SIG-M5 treated with dmso at 0.1 percent for 504 hours (cell line): ENCODE measurements at regions not wholly inside any gene's neighbourhood (a gene's known extent, or its start where the extent isn't known, plus 50 kb on each side); places are given as distances from the start of the nearest gene placed in this dataset.
"Not testable (repeated sequence)": the region's sequence is repeated elsewhere in the genome, so short reads cannot be mapped to it uniquely, and the experiment has no call there.

Source experiments
- DNase-seq: peaks from one replicate; lab custom pipeline; 2025; ENCODE audit not compliant: unreplicated experiment; lab: John Stamatoyannopoulos, UW

GRCh38 chrX:106220177-106220576 lies 52.1 kb downstream of the PWWP3B start:
- no peak for DNase-seq

GRCh38 chrX:106243376-106243775 lies 75.3 kb downstream of the PWWP3B start:
- no peak for DNase-seq

GRCh38 chrX:106246511-106246910 lies 78.4 kb downstream of the PWWP3B start:
- DNase-seq = no peak

GRCh38 chrX:106247162-106247561 lies 79.1 kb downstream of the PWWP3B start:
- DNase-seq = no peak

GRCh38 chrX:106249706-106250379 lies 81.7 kb downstream of the PWWP3B start:
- DNase-seq = no peak

- DNase-seq = no peak
Measured at GRCh38 chrX:106263817-106264216, 95.7 kb downstream of the PWWP3B start.

- not testable (repeated sequence) for DNase-seq
Measured at GRCh38 chrX:106273947-106274587, 106.0 kb downstream of the PWWP3B start.

GRCh38 chrX:106275172-106275571 lies 107.1 kb downstream of the PWWP3B start:
- DNase-seq = not testable (repeated sequence)

GRCh38 chrX:106278951-106279350 lies 110.8 kb downstream of the PWWP3B start:
- DNase-seq = no peak

- DNase-seq = no peak
Measured at GRCh38 chrX:106281383-106281782, 113.3 kb downstream of the PWWP3B start.

GRCh38 chrX:106283841-106284240 lies 115.7 kb downstream of the PWWP3B start:
- DNase-seq = no peak

GRCh38 chrX:106284431-106285025 lies 116.4 kb downstream of the PWWP3B start:
- no peak for DNase-seq

GRCh38 chrX:106286053-106286650 lies 118.0 kb downstream of the PWWP3B start:
- no peak for DNase-seq

GRCh38 chrX:106290778-106291177 lies 122.7 kb downstream of the PWWP3B start:
- not testable (repeated sequence) for DNase-seq

- not testable (repeated sequence) for DNase-seq
Measured at GRCh38 chrX:106291779-106292390, 123.8 kb downstream of the PWWP3B start.

- DNase-seq = no peak
Measured at GRCh38 chrX:106300239-106300638, 132.1 kb downstream of the PWWP3B start.

GRCh38 chrX:106300656-106301055 lies 132.6 kb downstream of the PWWP3B start:
- peak; percentile 1 for DNase-seq

- peak; percentile 68 for DNase-seq
Measured at GRCh38 chrX:106302304-106302703, 134.2 kb downstream of the PWWP3B start.

- DNase-seq = no peak
Measured at GRCh38 chrX:106306391-106306947, 138.4 kb downstream of the PWWP3B start.

- no peak for DNase-seq
Measured at GRCh38 chrX:106323357-106323756, 155.3 kb downstream of the PWWP3B start.

- DNase-seq = no peak
Measured at GRCh38 chrX:106331606-106332005, 163.5 kb downstream of the PWWP3B start.
